Prostate gland (tissue), 2 donors: ENCODE measurements at regions not wholly inside any gene's neighbourhood (a gene's known extent, or its start where the extent isn't known, plus 50 kb on each side); places are given as distances from the start of the nearest gene placed in this dataset.
"Not testable (repeated sequence)": the region's sequence is repeated elsewhere in the genome, so short reads cannot be mapped to it uniquely, and the experiment has no call there.

Source experiments
- POLR2A ChIP-seq: fragments of 450-650 bp; IDR thresholded peaks from one replicate; pipeline ENCODE4 v1.6.1; 2016; ENCODE audit warnings: antibody characterized with exemption, mild to moderate bottlenecking
- TF ChIP-seq, protein P1 (sequence below), 4 experiments: fragments of 200-600 bp in 2 of 4; fragments of 450-650 bp in 2 of 4; sonication (generic) in 2 of 4; IDR thresholded peaks; 1 replicate in 3 of 4; 2 replicates in 1 of 4; pipeline ENCODE4 v1.5.1; 2016 to 2019; ENCODE audit warnings: antibody characterized with exemption in 4 of 4, mild to moderate bottlenecking in 2 of 4, moderate library complexity in 2 of 4

GRCh38 chrX:94946137-94946536 lies 1272.1 kb downstream of the FAM133A start:
- TF ChIP-seq, protein P1, sequence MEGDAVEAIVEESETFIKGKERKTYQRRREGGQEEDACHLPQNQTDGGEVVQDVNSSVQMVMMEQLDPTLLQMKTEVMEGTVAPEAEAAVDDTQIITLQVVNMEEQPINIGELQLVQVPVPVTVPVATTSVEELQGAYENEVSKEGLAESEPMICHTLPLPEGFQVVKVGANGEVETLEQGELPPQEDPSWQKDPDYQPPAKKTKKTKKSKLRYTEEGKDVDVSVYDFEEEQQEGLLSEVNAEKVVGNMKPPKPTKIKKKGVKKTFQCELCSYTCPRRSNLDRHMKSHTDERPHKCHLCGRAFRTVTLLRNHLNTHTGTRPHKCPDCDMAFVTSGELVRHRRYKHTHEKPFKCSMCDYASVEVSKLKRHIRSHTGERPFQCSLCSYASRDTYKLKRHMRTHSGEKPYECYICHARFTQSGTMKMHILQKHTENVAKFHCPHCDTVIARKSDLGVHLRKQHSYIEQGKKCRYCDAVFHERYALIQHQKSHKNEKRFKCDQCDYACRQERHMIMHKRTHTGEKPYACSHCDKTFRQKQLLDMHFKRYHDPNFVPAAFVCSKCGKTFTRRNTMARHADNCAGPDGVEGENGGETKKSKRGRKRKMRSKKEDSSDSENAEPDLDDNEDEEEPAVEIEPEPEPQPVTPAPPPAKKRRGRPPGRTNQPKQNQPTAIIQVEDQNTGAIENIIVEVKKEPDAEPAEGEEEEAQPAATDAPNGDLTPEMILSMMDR (IDR thresholded peaks at IDR 0.05): not testable (repeated sequence)
- TF ChIP-seq POLR2A: not testable (repeated sequence)
